Psoas muscle (tissue), 7 donors: ENCODE measurements at regions not wholly inside any gene's neighbourhood (a gene's known extent, or its start where the extent isn't known, plus 50 kb on each side); places are given as distances from the start of the nearest gene placed in this dataset.

Experiments
- ATAC-seq, 4 donors: fragments of 200-7000 bp; cut with Tn5 transposase; one replicate each; pipeline ENCODE4 v1.9.1; 2020; ENCODE audit warnings: moderate library complexity in 3 of 4, mild to moderate bottlenecking in 2 of 4
- DNase-seq, 2 donors: peaks; one replicate each; pipeline ENCODE4 v3.0.0-alpha.2; 2020
- H3K27ac ChIP-seq: fragments of 200-600 bp; one replicate; pipeline ENCODE4 v1.8.0; 2022
- H3K27me3 ChIP-seq, 3 donors: fragments of 200-600 bp in 1 of 3; one replicate each; pipeline versions ENCODE4 v1.6.1 to v1.8.0; 2013 to 2022; ENCODE audit warnings: low read length in 2 of 3, mild to moderate bottlenecking in 2 of 3, moderate library complexity in 1 of 3; ENCODE audit not compliant: insufficient read depth in 3 of 3
- H3K36me3 ChIP-seq, 2 donors: fragments of 200-600 bp in 1 of 2; one replicate each; pipeline versions ENCODE4 v1.6.1 to v1.8.0; 2013 to 2022; ENCODE audit warnings: low read depth in 1 of 2, mild to moderate bottlenecking in 1 of 2, moderate library complexity in 1 of 2; ENCODE audit not compliant: insufficient read depth in 1 of 2
- H3K4me1 ChIP-seq: fragments of 200-600 bp; one replicate; pipeline ENCODE4 v1.8.0; 2022
- H3K4me3 ChIP-seq: fragments of 200-600 bp; one replicate; pipeline ENCODE4 v1.8.0; 2022; ENCODE audit warnings: mild to moderate bottlenecking
- H3K9me3 ChIP-seq: fragments of 200-600 bp; one replicate; pipeline ENCODE4 v1.8.0; 2022
- WGBS, 3 donors: extraction: QIAGEN DNeasy Blood & Tissue Kit; methylation state at CpG; one replicate each; pipeline versions ENCODE4 v1.1.6 to v1.1.7; 2013; 5-methylcytosine and 5-hydroxymethylcytosine counted together
- intact Hi-C, 2 donors: fragments of 100-400 bp; cut with DNase I; formaldehyde crosslinking; loops; one replicate each; pipeline versions ENCODE4 v1.11.0 to v1.14.2; 2022
- TF ChIP-seq, protein P1 (sequence below): fragments of 200-600 bp; IDR thresholded peaks from one replicate; pipeline ENCODE4 v1.8.0; 2022; ENCODE audit warnings: antibody characterized with exemption
- donor health status: healthy with polysubstance abuse.
- donor health status: DM: no; HTN: no; CAD: no; lungs with moderate emphysema.
- donor health status: Bipolar disorder and iron deficiency.
- donor health status: healthy.
- donor health status: DM: yes; HTN: yes; CAD: no.
- donor health status: DM: no; HTN: no; CAD: no.
- donor health status: DM: yes; HTN: yes; CAD: no.

DNA sequence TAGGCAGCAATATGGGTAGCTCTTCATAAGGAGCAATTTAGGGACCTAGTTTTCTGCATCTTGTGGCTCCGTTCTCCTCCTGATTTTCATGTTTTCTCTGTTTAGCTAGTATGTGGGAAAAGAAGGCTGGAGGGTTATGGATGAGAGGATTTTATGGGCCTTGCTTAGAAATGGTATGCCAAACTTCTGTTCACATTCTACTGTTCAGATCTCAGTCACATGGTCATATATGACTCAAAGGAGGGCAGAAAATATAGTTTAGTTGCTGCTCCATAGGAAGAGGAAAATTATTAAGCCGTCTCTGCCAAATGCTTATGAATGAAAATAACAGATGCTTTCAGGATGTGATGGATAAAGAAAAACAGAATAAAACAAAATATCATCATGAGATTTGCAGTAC lies 361.8 kb upstream of the CWC22 start:
- TF ChIP-seq, protein P1, sequence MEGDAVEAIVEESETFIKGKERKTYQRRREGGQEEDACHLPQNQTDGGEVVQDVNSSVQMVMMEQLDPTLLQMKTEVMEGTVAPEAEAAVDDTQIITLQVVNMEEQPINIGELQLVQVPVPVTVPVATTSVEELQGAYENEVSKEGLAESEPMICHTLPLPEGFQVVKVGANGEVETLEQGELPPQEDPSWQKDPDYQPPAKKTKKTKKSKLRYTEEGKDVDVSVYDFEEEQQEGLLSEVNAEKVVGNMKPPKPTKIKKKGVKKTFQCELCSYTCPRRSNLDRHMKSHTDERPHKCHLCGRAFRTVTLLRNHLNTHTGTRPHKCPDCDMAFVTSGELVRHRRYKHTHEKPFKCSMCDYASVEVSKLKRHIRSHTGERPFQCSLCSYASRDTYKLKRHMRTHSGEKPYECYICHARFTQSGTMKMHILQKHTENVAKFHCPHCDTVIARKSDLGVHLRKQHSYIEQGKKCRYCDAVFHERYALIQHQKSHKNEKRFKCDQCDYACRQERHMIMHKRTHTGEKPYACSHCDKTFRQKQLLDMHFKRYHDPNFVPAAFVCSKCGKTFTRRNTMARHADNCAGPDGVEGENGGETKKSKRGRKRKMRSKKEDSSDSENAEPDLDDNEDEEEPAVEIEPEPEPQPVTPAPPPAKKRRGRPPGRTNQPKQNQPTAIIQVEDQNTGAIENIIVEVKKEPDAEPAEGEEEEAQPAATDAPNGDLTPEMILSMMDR: no peak
- DNase-seq (no peak), ATAC-seq (no peak)
- H3K4me1 ChIP-seq: no peaks in the 10 kb centered on the region
- no peaks in the 10 kb centered on the region for H3K9me3 ChIP-seq
- intact Hi-C loops: no loop called here
- no peaks in the 10 kb centered on the region for H3K36me3 ChIP-seq
- H3K27ac ChIP-seq: no peak overlapping the region
- no peak overlapping the region for H3K4me3 ChIP-seq
- 39 to 68% (median 62%) methylated on average over 2 of the region's 2 CpGs for WGBS, 3 donors
- no peaks in the 10 kb centered on the region for H3K27me3 ChIP-seq

DNA sequence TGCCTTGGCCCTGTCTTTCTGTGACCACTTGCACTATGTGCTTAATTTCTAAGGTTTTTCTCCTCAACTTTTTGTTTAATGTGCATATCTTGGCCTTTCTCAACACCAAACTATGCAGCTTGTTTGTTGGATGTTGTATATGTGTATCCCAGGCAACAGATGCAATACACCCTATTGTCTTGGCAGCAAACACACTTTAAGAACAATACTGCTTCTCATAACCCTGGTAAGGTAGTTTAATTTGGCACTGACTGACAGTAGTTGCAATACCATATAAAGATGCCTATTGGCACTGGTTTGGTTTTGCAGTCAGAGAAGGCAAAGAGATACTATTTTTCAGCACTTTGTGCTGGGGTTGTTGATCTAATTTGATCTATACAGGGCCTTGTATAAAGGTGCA lies 360.7 kb upstream of the CWC22 start:
- no peak for ATAC-seq

DNA sequence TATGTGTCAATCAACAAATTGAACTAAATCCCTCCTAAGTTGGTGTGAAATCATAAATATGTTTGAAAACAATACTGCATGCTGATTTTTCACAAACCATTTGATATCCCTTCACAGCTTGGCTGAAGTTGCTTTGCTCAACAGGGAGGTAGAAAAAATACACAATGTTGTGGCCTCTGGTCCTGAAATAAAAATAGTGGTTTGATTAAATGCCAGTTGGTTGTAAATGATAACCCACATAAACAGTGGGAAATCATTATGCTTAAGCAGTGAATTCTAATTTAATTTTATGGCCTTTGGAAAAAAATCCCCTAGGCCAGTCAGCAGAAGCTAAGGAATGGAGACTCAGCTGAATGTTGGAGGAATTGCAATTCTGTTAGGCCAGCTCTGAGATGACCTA lies 359.4 kb upstream of the CWC22 start:
- DNase-seq: no peak
- no peak overlapping the region for H3K4me3 ChIP-seq
- intact Hi-C loops: no loop called here
- no peaks in the 10 kb centered on the region for H3K9me3 ChIP-seq
- TF ChIP-seq, protein P1: no peak
- H3K27ac ChIP-seq: no peak overlapping the region
- H3K36me3 ChIP-seq: no peaks in the 10 kb centered on the region
- H3K27me3 ChIP-seq: no peaks in the 10 kb centered on the region
- no peak for ATAC-seq
- no peaks in the 10 kb centered on the region for H3K4me1 ChIP-seq

More for the DNA sequence above, 360.7 kb upstream of the CWC22 start:
- Histone ChIP-seq H3K27me3 (no peaks in the 10 kb centered on the region), H3K9me3 (no peaks in the 10 kb centered on the region), H3K36me3 (no peaks in the 10 kb centered on the region), H3K27ac (no peak overlapping the region), H3K4me3 (no peak overlapping the region), H3K4me1 (no peaks in the 10 kb centered on the region)
- intact Hi-C loops: no loop called here
- TF ChIP-seq, protein P1: no peak
- no peak for DNase-seq

DNA sequence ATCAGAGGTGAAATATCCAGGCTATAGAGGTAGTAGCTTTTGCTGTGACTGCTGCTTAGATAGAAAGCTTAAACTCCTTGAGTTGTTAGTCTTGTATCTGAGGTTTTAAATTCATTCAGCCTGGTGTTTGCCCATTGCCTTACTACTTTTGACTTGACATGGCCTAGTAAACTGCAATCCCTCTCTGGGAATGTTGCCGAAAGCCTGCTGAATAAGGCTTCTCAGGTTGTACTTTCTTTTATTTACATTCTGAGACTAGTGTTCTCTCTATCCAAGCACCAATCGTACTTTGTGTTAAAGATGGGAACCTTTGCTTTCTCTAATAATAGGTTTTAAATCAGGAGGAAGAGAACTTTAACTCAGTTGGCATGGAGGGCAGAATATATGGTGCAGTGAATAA lies 357.6 kb upstream of the CWC22 start:
- Histone ChIP-seq H3K4me1 (no peaks in the 10 kb centered on the region), H3K27me3 (no peaks in the 10 kb centered on the region), H3K9me3 (no peaks in the 10 kb centered on the region), H3K27ac (no peak overlapping the region), H3K4me3 (no peak overlapping the region), H3K36me3 (no peaks in the 10 kb centered on the region)
- 71 to 90% (median 81%) methylated on average over 2 of the region's 2 CpGs for WGBS, 3 donors
- intact Hi-C loops: no loop called here
- TF ChIP-seq, protein P1: no peak
- no peak for ATAC-seq
- no peak for DNase-seq

DNA sequence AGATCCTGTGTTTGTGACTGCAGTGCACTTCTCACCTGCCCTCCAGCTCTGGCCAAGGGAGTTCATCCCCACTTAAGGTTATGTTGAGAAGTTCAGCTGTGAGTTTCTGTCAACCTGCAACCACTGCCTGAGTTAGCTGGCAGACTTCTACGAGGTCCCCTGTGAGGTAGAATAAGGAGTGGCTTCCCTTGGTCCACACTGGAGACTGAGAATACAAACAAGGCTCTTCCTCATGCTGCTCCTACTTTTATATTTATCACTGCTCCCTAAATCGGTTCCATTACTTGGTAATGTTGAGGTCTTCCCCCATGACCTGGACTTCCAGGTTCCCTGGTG lies 353.2 kb upstream of the CWC22 start:
- H3K4me1 ChIP-seq: no peaks in the 10 kb centered on the region
- H3K27me3 ChIP-seq: no peaks in the 10 kb centered on the region
- no peaks in the 10 kb centered on the region for H3K36me3 ChIP-seq
- no peak overlapping the region for H3K4me3 ChIP-seq
- H3K9me3 ChIP-seq: no peaks in the 10 kb centered on the region
- no peak overlapping the region for H3K27ac ChIP-seq
- ATAC-seq: no peak
- TF ChIP-seq, protein P1: no peak
- DNase-seq: no peak
- intact Hi-C loops: no loop called here
- 68 to 80% (median 69%) methylated on average over 2 of the region's 2 CpGs for WGBS, 3 donors
